Testis (tissue), 2 donors: ENCODE measurements at regions not wholly inside any gene's neighbourhood (a gene's known extent, or its start where the extent isn't known, plus 50 kb on each side); places are given as distances from the start of the nearest gene placed in this dataset.

ENCODE experiments used
- CTCF ChIP-seq, 3 experiments: fragments of 450-650 bp in 2 of 3; fragments of 200-600 bp in 1 of 3; sonication (generic) in 1 of 3; IDR thresholded peaks; one replicate each; pipeline ENCODE4 v1.5.1; 2016 to 2019; ENCODE audit warnings: antibody characterized with exemption in 3 of 3, mild to moderate bottlenecking in 2 of 3, moderate library complexity in 1 of 3
- POLR2A ChIP-seq: fragments of 450-650 bp; IDR thresholded peaks from one replicate; pipeline ENCODE4 v1.6.1; 2017; ENCODE audit warnings: antibody characterized with exemption, mild to moderate bottlenecking, moderate library complexity

DNA sequence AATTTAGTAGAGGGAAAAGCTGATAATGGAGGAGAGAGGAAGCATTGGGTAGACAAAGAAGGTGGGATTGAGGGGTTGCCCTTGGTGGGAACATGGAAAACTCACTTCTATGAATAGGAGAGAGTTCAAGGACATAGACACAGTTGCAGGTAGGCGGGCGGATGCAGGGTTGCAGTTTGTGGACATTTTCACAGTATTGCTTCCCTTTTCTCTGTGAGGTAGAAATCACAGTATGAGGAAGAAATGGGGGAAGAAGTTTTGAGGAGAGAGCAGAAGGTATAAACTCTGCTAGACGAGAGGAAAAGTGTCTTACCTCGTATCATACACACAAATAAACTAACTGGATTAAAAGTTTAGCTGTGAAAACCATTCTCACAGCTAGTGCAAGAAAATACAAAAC, 200.7 kb upstream of the ECI2 start:
- TF ChIP-seq CTCF (IDR thresholded peaks at IDR 0.05) (no peak), POLR2A (no peak)
